Right ventricle myocardium inferior (tissue), 1 donor: ENCODE measurements at regions not wholly inside any gene's neighbourhood (a gene's known extent, or its start where the extent isn't known, plus 50 kb on each side); places are given as distances from the start of the nearest gene placed in this dataset.
"Not testable (repeated sequence)": the region's sequence is repeated elsewhere in the genome, so short reads cannot be mapped to it uniquely, and the experiment has no call there.

ENCODE experiments used
- ATAC-seq: fragments of 200-7000 bp; cut with Tn5 transposase; one replicate; pipeline ENCODE4 v1.9.1; 2020; ENCODE audit warnings: mild to moderate bottlenecking, moderate library complexity
- DNase-seq: peaks from one replicate; pipeline ENCODE4 v3.0.0; 2021; ENCODE audit errors: missing footprints
- intact Hi-C: fragments of 100-400 bp; cut with DNase I; formaldehyde crosslinking; loops from one replicate; pipeline ENCODE4 v1.11.0; 2022
- donor health status: DM: no; HTN: yes; CAD: no; lungs with severe emphysema.

DNA sequence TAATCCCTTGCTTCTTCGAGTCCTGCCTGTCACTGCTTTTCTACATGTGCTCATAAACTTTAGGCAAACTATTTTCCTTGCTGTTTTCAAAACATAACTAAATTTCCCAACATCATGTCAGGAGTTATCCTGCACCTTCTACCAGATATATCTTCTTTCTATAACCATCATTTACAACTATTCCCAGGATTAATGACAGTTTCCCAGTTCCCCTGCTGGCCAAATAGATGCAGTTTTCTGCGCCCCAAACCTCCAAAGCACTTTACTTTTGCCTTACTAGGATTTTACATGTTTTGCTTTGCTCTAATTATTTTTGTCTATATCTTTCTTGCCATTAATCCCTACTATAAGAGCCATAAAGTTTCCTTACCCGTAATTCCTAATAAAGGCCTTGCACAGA, 122.5 kb downstream of the GLUL start:
- DNase-seq (no peak), ATAC-seq (no peak)
- intact Hi-C loops: no loop called here

DNA sequence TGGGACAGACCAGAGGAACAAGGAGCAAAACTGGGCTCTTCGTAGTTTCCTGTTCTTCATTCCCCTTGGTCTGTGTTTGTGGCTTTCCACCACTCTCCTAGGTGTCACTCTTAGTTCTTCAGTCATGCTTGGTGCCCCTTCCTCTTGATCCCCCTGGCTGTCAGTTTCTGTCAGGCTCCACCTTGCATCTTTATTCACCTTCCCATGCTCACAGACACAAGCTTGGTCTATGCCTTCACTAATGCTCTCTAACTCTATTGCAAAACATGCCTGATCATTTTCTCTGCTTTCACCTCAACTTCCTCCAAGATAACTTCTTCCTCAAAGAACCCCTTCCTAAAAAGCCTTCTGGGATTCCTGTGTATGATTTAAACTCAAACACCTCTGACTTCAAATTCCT, 122.9 kb downstream of the GLUL start:
- DNase-seq: no peak
- intact Hi-C loops: no loop called here
- ATAC-seq: no peak

DNA sequence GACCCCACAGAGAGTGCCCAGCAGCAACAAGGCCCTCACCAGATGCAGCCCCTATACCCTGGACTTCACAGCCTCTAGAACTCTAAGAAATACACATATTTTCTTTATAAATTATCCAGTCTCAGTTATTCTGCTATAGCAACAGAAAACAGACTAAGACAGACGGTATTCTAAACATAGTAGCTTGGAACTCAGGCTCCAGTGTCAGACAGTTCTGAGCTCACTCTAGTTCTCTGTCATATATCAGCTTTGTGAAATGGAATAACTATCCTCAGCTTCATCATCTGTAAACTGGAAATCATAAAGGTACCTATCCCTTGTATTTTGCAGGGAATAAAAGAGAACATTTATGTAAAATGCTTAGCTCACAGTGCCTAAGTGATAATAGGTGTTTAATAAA, 127.4 kb downstream of the GLUL start:
- DNase-seq: no peak
- intact Hi-C loops: no loop called here
- no peak for ATAC-seq

DNA sequence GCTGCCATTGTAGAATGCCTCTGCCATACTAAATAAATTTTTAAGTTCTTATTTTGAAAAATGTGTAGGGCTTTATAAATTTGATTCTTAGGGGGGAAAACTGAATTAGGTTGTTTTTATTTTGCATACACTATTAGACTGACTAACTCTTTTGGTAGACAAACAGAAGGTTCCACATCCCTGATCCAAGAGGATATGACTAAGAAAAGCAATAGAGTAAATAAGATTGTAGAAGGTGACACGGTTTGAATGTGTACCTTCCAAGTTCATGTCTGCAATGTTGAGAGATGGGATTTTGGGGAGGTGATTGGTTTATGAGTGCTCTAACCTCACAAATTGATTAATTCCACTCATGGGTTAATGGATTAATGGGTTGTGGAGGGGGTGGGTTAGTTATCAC, 127.9 kb downstream of the GLUL start:
- ATAC-seq: no peak
- no peak for DNase-seq
- intact Hi-C loops: no loop called here

DNA sequence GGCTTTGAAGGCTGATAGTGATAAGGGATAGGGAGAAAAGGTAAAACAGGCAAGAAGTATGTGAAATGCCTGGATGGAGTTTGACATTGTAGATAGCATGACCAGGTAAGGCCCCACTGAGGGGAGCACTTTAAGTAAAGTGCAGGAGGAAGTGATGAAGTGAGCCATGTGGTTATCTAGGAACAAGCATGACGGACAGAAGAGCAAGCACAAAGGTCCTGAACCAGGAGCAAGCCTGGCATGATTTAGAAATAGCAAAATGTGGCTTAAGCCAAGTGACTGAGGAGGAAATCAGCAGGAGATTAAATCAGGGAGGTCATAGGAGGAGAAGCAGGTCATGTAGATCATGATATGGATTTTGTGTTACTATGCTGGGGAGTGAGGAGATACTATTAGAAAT, 129.2 kb downstream of the GLUL start:
- DNase-seq (no peak), ATAC-seq (no peak)
- intact Hi-C loops: no loop called here

DNA sequence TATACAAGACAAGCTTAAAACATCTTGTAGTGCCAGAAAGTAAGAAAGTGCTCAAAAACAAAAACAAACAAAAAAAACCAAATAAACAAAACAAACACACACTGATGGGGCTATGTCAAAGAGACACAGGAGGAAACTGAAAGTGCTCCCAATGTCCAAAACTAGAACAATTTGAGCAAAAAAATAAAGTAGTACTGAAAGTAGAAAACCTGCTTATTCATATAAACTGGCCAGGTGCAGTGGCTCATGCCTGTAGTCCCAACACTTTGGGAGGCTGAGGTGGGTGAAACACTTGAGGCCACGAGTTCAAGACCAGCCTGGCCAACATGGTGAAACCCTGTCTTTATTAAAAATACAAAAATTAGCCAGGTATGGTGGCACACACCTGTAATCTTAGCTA, 129.9 kb downstream of the GLUL start:
- DNase-seq: no peak
- intact Hi-C loops: no loop called here
- no peak for ATAC-seq

DNA sequence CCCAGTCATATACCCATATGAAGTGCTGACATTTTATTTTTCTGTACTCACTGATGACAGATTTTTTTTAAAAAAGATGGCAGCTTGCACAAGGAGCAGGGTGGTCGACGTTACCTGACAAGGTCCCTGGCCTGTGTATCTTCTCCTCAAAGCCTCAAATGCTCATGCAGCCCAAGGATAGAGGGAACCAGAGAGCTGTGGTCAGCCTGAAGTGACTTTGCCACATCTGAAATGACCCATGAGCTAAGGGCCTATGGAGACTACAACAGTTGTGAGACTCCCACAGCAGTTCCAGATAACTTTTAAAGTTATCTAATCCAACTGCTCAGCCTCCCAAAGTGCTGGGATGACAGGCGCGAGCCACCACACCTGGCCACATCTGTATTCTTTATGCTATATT, 131.1 kb downstream of the GLUL start:
- intact Hi-C loops: no loop called here
- DNase-seq: no peak
- ATAC-seq: no peak

DNA sequence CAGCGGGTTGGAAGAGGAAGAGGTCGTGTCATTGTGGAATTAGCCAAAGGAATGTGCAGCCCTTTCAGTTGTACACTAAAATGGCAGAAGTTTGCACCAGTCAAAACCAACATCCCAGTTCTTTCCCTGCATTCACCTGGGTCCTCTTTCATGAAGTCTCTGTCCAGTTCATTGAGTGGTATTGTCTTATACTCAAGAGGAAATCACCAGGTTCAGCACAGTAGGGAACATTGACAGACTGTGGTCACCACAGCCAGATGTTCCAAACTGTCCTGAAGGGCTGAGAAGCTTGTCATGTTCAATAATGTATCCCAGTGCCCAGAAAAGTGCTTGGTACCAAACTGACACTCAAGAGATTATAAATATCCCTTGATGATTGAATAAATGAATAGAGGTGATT, 131.6 kb downstream of the GLUL start:
- no peak for DNase-seq
- intact Hi-C loops: loop anchor here (2.0 to 10.0 kb wide), 2 partner anchors 31 to 105 kb away; no protein-coding TSS in a partner anchor
- ATAC-seq: no peak

DNA sequence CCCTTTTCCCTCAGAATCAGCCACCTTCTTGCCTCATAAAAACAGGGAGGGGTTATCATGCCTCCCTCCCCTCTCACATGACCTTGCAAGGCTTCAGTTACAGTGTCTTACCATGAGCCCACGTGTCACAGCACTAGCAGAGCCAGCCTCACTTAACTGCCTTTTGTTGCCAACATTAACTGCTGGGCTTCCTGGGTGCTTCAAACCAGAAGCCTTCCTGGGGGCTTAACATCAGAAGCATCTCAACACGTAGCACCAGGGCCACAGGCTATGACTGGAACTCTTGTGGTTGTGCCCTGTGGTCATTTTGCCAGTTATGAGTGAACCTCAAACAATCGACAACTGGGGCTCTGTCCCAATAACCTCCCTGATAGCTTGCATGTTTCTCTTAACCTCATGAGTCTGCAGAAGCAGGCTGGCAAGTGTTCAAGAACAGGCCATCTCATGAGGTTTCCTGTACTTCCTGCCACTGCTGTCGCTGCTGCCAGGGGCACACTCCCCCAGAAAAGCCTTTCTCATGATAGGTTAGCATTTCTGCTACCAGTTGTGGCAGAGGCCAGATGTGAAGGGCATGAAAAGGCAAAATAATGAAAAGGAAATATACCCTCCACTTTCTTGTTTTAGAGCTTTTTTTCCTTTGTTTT, 132.2 kb downstream of the GLUL start:
- ATAC-seq (peak; percentile 63), DNase-seq (peak; percentile 69)
- intact Hi-C loops: loop anchor here (2.0 to 10.0 kb wide), 2 partner anchors 31 to 105 kb away; no protein-coding TSS in a partner anchor

DNA sequence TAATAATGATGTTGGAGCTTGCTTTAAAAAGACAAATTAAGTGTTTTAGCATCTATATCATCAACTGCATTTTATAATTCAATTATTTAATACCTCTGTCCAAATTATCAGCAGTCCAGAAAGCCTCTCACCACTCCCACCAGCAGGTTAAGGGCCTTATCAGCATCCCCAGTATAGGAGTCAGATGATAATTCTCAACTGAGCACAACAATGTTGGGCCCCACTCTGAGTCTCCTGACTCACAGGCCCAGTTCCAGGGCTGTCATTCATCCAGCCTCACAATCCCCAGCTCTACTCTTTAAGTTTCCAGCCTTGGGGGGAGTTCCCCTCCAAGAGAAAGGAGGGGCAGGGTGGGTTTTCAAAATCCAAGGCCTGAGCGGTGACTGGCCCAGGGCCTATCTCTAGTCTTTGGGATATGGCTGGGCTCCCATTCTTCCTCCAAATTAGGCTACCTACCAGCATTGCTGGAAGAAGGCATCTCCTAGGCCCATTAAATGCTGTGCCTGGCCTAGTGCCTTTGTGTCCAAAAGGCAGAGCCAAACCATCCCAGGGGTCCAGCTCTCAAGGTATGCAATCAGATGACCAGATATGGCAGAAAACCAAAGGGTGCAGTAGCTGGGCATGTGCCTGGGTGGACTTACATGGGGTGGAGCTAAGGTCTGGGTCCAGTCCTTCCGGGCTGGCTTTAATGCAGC, 134.1 kb downstream of the GLUL start:
- intact Hi-C loops: loop anchor here (2.0 to 10.0 kb wide), 2 partner anchors 33 to 107 kb away; no protein-coding TSS in a partner anchor
- DNase-seq (no peak), ATAC-seq (peak; percentile 47)

DNA sequence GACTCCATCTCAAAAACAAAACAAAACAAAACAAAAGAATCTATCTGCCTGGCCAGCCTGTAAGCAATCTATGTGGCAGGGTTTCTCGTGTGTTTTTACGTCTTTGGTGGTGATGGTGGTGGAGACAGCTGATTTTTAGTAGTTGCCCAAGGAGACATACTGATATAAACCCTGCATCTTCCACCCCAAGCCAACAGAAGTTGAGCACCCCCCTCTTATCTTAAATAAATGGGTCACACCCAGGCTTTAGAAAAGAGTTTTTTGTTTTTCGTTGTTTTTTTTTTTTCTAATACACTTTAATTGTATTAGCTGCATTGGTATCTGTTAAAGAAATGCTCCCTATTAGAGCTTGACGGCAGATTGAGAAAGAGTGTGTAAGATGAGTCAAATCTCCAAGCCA, 134.7 kb downstream of the GLUL start:
- intact Hi-C loops: loop anchor here (10.0 kb wide), 1 partner anchor 108 kb away; no protein-coding TSS in a partner anchor
- DNase-seq (no peak), ATAC-seq (no peak)

DNA sequence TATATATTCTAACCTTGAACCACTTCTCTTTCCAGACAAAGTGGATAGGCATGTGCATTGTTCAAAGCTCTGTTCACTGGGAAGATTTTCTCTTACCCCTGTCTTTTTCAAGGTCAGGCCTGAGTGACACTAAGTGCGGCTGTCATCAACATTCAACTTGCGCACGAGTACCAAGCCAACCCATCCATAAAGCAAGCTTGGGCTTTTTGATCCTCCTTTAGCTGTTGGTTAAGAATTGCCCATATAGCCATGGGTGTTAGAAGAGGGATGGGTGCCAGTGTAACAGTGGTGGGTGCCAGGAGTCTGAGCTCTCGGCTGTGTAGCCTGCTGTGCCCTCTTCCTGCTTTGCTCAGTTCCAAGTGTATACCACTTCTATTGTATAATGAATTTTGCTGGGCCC, 136.1 kb downstream of the GLUL start:
- ATAC-seq: peak; percentile 73
- intact Hi-C loops: loop anchor here (2.0 to 10.0 kb wide), 2 partner anchors 109 to 137 kb away; no protein-coding TSS in a partner anchor
- no peak for DNase-seq

DNA sequence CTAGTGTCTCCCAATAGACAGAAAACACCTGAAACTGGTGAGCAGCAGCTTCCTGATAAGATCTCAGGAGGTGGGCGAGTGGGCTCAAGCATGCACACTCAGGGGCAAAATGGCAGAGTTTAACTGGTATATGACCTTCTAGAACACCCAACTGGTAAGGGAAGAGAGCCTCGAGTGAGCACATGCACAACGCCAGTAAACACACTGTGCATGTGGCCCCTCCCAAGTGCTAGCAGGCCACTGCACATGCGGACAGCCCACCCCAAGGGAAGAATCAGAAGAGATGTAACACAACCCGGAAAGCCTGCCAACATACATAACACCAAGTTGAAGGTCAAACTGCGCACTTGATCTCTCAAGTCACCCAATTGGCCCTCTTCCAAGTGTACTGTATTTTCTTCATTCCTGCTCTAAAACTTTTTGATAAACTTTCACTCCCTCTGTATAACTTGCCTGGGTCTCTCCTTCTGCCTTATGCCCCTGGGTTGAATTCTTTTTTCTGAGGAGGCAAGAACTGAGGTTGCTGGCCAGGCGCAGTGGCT, 138.2 kb downstream of the GLUL start:
- intact Hi-C loops: loop anchor here (10.0 kb wide), 1 partner anchor 111 kb away; no protein-coding TSS in a partner anchor

DNA sequence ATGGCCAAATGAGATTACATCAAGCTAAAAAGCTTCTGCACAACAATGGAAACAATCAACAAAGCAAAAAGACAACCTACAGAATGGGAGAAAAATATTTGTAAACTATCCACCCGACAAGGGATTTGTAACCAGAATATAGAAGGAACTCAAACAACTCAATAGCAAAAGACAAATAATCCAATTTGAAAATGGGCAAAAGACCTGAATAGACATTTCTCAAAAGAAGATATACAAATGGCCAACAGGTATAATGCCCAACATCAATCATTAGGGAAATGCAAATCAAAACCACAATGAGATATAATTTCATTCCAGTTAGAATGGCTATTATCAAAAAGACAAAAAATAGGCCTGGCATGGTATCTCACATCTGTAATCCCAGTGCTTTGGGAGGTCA, 140.0 kb downstream of the GLUL start:
- ATAC-seq (no peak), DNase-seq (no peak)
- intact Hi-C loops: loop anchor here (10.0 kb wide), 1 partner anchor 113 kb away; no protein-coding TSS in a partner anchor

More for the DNA sequence above, 138.2 kb downstream of the GLUL start:
- no peak for ATAC-seq
- DNase-seq: no peak

DNA sequence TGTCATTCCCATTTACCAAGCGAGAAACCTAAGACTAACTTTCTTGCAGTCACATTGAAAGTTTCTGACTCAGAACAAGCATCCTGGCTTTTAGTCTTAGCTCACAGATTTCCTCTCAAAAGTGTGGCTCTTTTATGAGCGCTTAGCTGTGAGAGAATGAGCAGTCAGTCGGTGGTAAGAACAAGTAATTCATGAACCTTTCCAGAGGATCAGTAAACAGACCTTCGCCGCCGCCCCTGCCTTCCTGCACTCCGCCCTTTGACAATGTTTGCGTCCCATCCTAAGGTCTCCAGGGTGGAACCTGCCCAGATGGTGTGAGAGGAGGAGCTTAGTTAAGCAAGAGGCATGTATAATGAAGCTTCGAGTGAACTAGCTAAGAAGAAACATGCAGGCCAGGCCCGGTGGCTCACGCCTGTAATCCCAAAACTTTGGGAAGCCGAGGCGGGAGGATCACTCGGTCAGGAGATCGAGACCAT, 142.4 kb downstream of the GLUL start:
- intact Hi-C loops: no loop called here
- DNase-seq: no peak
- ATAC-seq: no peak

DNA sequence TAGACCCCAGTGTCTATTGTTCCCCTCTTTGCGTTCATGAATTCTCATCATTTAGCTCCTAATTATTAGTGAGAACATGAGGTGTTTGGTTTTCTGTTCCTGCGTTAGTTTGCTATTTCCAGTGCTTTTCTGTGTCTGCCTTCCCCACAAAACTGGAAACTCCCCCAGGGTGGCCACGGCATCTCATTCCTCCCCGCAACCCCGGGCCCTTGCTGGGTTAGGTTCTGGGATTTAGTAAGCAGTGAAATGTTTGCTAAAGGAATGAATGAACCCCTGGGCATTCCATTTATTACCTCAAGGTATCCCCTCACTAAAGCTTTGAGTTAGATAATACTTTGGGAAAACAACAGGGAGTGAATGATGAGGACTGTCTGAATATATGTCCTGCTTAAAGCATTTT, 142.9 kb downstream of the GLUL start:
- intact Hi-C loops: no loop called here
- DNase-seq: no peak

DNA sequence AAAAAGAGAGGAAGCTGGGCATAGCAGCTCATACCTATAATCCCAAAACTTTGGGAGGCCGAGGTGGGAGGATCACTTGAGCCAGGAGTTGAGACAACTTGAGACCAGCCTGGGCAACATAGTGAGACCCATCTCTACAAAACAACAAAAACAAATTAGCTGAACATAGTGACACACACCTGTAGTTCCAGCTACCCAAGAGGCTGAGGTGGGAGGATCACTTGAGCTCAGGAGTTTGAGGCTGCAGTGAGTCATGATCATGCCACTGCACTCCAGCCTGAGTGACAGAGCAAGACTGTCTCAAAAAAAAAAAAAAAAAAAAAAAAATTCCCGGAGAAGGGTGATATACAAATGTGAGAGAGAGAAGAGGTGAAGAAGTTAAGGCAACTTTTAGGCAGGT, 143.8 kb downstream of the GLUL start:
- intact Hi-C loops, ATAC-seq, DNase-seq: not testable (repeated sequence)

More for the DNA sequence above, 142.9 kb downstream of the GLUL start:
- no peak for ATAC-seq

DNA sequence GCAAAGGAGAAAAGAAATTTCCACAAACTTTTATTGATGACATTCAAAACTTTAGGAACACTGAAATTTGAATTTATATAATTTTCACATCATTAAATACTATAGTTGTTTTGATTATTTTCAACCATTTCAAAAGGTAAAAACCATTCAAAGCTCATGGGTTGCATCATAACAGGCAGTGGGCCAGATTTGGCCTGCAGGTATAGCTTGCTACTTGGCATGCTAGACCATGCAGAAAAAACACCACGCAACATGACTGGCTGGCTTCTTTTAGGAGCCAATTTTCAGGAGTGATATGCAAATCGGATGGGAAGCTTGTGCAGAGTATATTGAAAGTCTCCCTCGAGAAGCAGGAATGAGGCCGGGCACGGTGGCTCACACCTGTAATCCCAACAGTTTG, 144.8 kb downstream of the GLUL start:
- ATAC-seq: no peak
- intact Hi-C loops: no loop called here
- no peak for DNase-seq

DNA sequence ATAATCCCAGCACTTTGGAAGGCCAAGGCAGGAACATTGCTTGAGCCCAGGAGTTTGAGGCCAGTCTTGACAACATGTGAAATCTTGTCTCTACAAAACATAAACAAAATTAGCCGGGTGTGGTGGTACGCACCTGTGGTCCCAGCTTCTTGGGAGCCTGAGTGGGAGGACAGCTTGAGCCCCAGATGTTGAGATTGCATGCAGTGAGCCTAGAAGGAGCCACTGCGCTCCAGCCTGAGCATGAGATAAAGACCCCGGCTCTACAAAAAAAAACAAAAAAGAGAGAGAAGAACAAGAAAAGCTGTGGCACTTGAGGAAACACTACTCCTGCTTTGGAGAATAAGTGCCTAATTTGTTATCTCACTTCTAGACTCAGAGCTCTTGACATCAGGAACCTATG, 146.6 kb downstream of the GLUL start:
- intact Hi-C loops: no loop called here
- ATAC-seq (no peak), DNase-seq (no peak)

DNA sequence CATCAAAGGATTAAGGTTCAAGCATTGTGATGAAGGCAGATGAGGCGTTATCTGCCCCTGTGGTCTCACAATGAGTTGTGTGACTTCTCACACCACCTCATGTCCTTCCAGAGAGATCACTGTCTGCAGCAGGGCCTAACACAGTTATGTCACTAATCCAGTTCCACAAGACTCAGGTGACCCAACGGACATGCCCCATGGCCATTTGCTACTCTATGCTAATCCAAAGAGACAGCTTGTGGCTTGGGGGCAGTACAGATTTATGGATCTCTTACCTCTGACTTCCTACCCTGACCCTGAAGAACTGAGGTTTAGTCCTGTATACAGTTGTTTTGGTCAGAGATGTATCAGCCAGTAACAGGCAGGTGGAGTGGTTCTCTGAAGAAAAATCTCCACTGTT, 147.1 kb downstream of the GLUL start:
- DNase-seq: no peak
- ATAC-seq: no peak
- intact Hi-C loops: no loop called here
